Upper lobe of left lung (tissue), 6 donors: ENCODE measurements at regions not wholly inside any gene's neighbourhood (a gene's known extent, or its start where the extent isn't known, plus 50 kb on each side); places are given as distances from the start of the nearest gene placed in this dataset.

Source experiments
- ATAC-seq, 2 donors: fragments of 200-7000 bp; cut with Tn5 transposase; one replicate each; pipeline ENCODE4 v1.9.1; 2022; ENCODE audit warnings: mild to moderate bottlenecking in 2 of 2, moderate library complexity in 2 of 2; ENCODE audit not compliant: low FRiP score in 2 of 2
- DNase-seq, 2 donors: peaks; one replicate each; pipeline ENCODE4 v3.0.0-alpha.2; 2019 to 2020
- H3K27ac ChIP-seq, 4 donors: fragments of 200-600 bp; sonication (generic); one replicate each; pipeline ENCODE4 v1.5.1; 2016 to 2019
- H3K27me3 ChIP-seq, 4 donors: fragments of 200-600 bp; sonication (generic); one replicate each; pipeline ENCODE4 v1.5.1; 2017 to 2019
- H3K36me3 ChIP-seq, 4 donors: fragments of 200-600 bp; sonication (generic); one replicate each; pipeline ENCODE4 v1.5.1; 2016 to 2019
- H3K4me1 ChIP-seq, 4 donors: fragments of 200-600 bp; sonication (generic); one replicate each; pipeline ENCODE4 v1.5.1; 2018 to 2019
- H3K4me3 ChIP-seq, 4 donors: fragments of 200-600 bp; sonication (generic); one replicate each; pipeline ENCODE4 v1.5.1; 2017 to 2019; ENCODE audit warnings: mild to moderate bottlenecking in 2 of 4, moderate library complexity in 1 of 4
- H3K9me3 ChIP-seq, 4 donors: fragments of 200-600 bp; sonication (generic); one replicate each; pipeline ENCODE4 v1.5.1; 2018 to 2019
- CTCF ChIP-seq, 6 experiments: fragments of 450-650 bp in 4 of 6; fragments of 200-600 bp in 2 of 6; sonication (generic) in 2 of 6; IDR thresholded peaks; one replicate each; pipeline ENCODE4 v1.5.1; 2016 to 2019; ENCODE audit warnings: antibody characterized with exemption in 6 of 6
- EP300 ChIP-seq, 4 donors: sonication (generic); formaldehyde crosslinking; IDR thresholded peaks; one replicate each; pipeline ENCODE4 v1.5.1; 2017; ENCODE audit warnings: antibody characterized with exemption in 4 of 4, control low read depth in 2 of 4
- POLR2A ChIP-seq, 4 donors: fragments of 450-650 bp; IDR thresholded peaks; one replicate each; pipeline ENCODE4 v1.5.1; 2016 to 2017; ENCODE audit warnings: antibody characterized with exemption in 4 of 4, mild to moderate bottlenecking in 2 of 4
- POLR2AphosphoS5 ChIP-seq, 2 donors: sonication (generic); formaldehyde crosslinking; IDR thresholded peaks; one replicate each; pipeline ENCODE4 v1.5.1; 2017; ENCODE audit warnings: antibody characterized with exemption in 2 of 2
- WGBS, 2 donors: methylation state at CpG; one replicate each; pipeline ENCODE4 v1.1.5; 2017 to 2018; 5-methylcytosine and 5-hydroxymethylcytosine counted together
- donor health status: DM: no; HTN: no; CAD: no; lungs with moderate emphysema.
- donor health status: DM: no; HTN: yes; CAD: no; lungs with severe emphysema.

- no peaks in the 10 kb centered on the region for H3K27me3 ChIP-seq
- H3K4me3 ChIP-seq, result no peak overlapping the region
- H3K4me1 ChIP-seq, result no peaks in the 10 kb centered on the region
- DNase-seq (no peak), ATAC-seq (no peak)
- H3K27ac ChIP-seq, result no peak overlapping the region
- 65 to 80% methylated on average over 2 of the region's 2 CpGs for WGBS, 2 donors
- no peaks in the 10 kb centered on the region for H3K36me3 ChIP-seq
- no peaks in the 10 kb centered on the region for H3K9me3 ChIP-seq
- no peak for TF ChIP-seq CTCF (IDR thresholded peaks at IDR 0.05)
- no peak for TF ChIP-seq POLR2A (IDR thresholded peaks at IDR 0.05)
- TF ChIP-seq POLR2AphosphoS5 (IDR thresholded peaks at IDR 0.05), result no peak
- no peak for TF ChIP-seq EP300 (IDR thresholded peaks at IDR 0.05)
Observed at GRCh38 chr4:66073961-66074360, 403.7 kb upstream of the EPHA5 start.

GRCh38 chr4:66071911-66072310 is 401.6 kb upstream of the EPHA5 start:
- H3K4me1 ChIP-seq, result no peaks in the 10 kb centered on the region
- no peak for DNase-seq

DNA sequence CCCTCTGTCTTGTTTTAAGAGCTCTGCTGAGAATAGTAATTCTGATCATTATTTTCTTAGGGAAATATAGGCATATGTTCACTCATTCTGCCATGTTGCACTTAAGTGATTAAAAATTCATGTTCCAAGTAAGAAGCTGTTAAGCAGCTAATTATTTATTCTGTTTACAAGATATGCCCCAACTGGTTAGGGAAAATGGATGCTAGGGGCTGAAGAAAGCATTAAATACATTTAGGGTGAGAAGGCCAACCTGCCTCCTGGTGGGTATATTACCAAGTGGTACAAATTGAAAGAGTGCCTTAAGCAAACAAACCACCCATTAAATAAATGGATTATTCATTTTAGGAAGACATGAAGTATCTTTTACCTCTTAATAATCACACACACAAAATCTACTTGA is 392.6 kb upstream of the EPHA5 start:
- Histone ChIP-seq H3K27me3 (no peaks in the 10 kb centered on the region), H3K4me3 (no peak overlapping the region), H3K4me1 (no peaks in the 10 kb centered on the region), H3K36me3 (no peaks in the 10 kb centered on the region), H3K9me3 (no peaks in the 10 kb centered on the region), H3K27ac (no peak overlapping the region)
- ATAC-seq, result no peak
- DNase-seq, result no peak
- TF ChIP-seq CTCF (IDR thresholded peaks at IDR 0.05) (no peak), POLR2A (IDR thresholded peaks at IDR 0.05) (no peak), POLR2AphosphoS5 (IDR thresholded peaks at IDR 0.05) (no peak), EP300 (IDR thresholded peaks at IDR 0.05) (no peak)

More at GRCh38 chr4:66071911-66072310, 401.6 kb upstream of the EPHA5 start:
- no peak for ATAC-seq
- no peak overlapping the region for H3K27ac ChIP-seq
- 56 to 75% methylated on average over 2 of the region's 2 CpGs for WGBS, 2 donors
- H3K27me3 ChIP-seq, result no peaks in the 10 kb centered on the region
- TF ChIP-seq POLR2AphosphoS5 (IDR thresholded peaks at IDR 0.05), result no peak
- TF ChIP-seq POLR2A (IDR thresholded peaks at IDR 0.05), result no peak
- no peak for TF ChIP-seq CTCF (IDR thresholded peaks at IDR 0.05)
- TF ChIP-seq EP300 (IDR thresholded peaks at IDR 0.05), result no peak
- no peaks in the 10 kb centered on the region for H3K9me3 ChIP-seq
- no peak overlapping the region for H3K4me3 ChIP-seq
- H3K36me3 ChIP-seq, result no peaks in the 10 kb centered on the region

GRCh38 chr4:66062044-66062443 is 391.8 kb upstream of the EPHA5 start:
- Histone ChIP-seq H3K4me3 (no peak overlapping the region), H3K27ac (no peak overlapping the region), H3K4me1 (no peaks in the 10 kb centered on the region), H3K9me3 (no peaks in the 10 kb centered on the region), H3K27me3 (no peaks in the 10 kb centered on the region), H3K36me3 (no peaks in the 10 kb centered on the region)
- no peak for DNase-seq
- ATAC-seq, result no peak
- WGBS, 2 donors, result 72 to 74% methylated on average over 2 of the region's 2 CpGs
- TF ChIP-seq CTCF (IDR thresholded peaks at IDR 0.05), result no peak
- no peak for TF ChIP-seq EP300 (IDR thresholded peaks at IDR 0.05)
- no peak for TF ChIP-seq POLR2AphosphoS5 (IDR thresholded peaks at IDR 0.05)

- TF ChIP-seq EP300 (IDR thresholded peaks at IDR 0.05), result no peak
- TF ChIP-seq POLR2A (IDR thresholded peaks at IDR 0.05), result no peak
- TF ChIP-seq POLR2AphosphoS5 (IDR thresholded peaks at IDR 0.05), result no peak
- TF ChIP-seq CTCF (IDR thresholded peaks at IDR 0.05), result no peak
- no peak overlapping the region for H3K4me3 ChIP-seq
- ATAC-seq (no peak), DNase-seq (no peak)
- WGBS, 2 donors, result 60 to 73% methylated on average over 2 of the region's 2 CpGs
- H3K36me3 ChIP-seq, result no peaks in the 10 kb centered on the region
- H3K4me1 ChIP-seq, result no peaks in the 10 kb centered on the region
- H3K9me3 ChIP-seq, result no peaks in the 10 kb centered on the region
- H3K27me3 ChIP-seq, result no peaks in the 10 kb centered on the region
- H3K27ac ChIP-seq, result no peak overlapping the region
Observed at GRCh38 chr4:66059556-66059955, 389.3 kb upstream of the EPHA5 start.
